GM12878 (cell line): ENCODE measurements at regions not wholly inside any gene's neighbourhood (a gene's known extent, or its start where the extent isn't known, plus 50 kb on each side); places are given as distances from the start of the nearest gene placed in this dataset.

Source experiments
- ATAC-seq: fragments of 200-7000 bp; cut with Tn5 transposase; 3 replicates; pipeline ENCODE4 v1.9.1; 2020; ENCODE audit warnings: mild to moderate bottlenecking, moderate library complexity
- BruUV-seq: library from RNA; stranded (reverse); fragments of 400-500 nt; replicated peaks from 2 replicates; lab custom pipeline; 2021; lab: Mats Ljungman, UMichigan
- CTCF ChIA-PET: fragments of 300-600 bp; sonication (Branson Sonifier 250); formaldehyde crosslinking; extraction: SDS; loops from one replicate; lab custom pipeline; 2021; ENCODE audit warnings: inconsistent platforms; lab: Yijun Ruan, JAX
- POLR2A ChIA-PET: fragments of 350-600 bp; formaldehyde crosslinking; extraction: SDS; loops from one replicate; lab custom pipeline; 2021; ENCODE audit warnings: inconsistent platforms; lab: Charles Lee
- RAD21 ChIA-PET: fragments of 300-600 bp; sonication (Branson Sonifier 250); formaldehyde crosslinking; loops from one replicate; lab custom pipeline; 2023; ENCODE audit warnings: antibody characterized with exemption; ENCODE audit not compliant: unreplicated experiment; lab: Charles Lee
- SMC1A ChIA-PET: fragments of 300-600 bp; sonication (Branson Sonifier 250); formaldehyde crosslinking; loops from one replicate; lab custom pipeline; 2023; ENCODE audit not compliant: unreplicated experiment, uncharacterized antibody; lab: Charles Lee
- DNase-seq: peaks from one replicate; pipeline ENCODE4 v3.0.0-alpha.2; 2011; ENCODE audit warnings: low read depth, low spot score
- FAIRE-seq: peaks from 3 replicates; lab custom pipeline; 2011; peaks lifted over from hg19 to GRCh38; lab: Jason Lieb, UNC
- H2AFZ ChIP-seq: 2 replicates; pipeline ENCODE4 v1.6.0; 2011; ENCODE audit warnings: low read depth, low read length, control low read depth; ENCODE audit not compliant: control insufficient read depth
- H3K27ac ChIP-seq: 2 replicates; pipeline ENCODE4 v1.5.1; 2011; ENCODE audit warnings: control low read depth; ENCODE audit not compliant: control insufficient read depth, insufficient read depth
- H3K27me3 ChIP-seq, 2 experiments: replicated peaks in 1 of 2; 2 replicates each; pipeline versions ENCODE4 v1.6.0 to v1.6.1; 2011; ENCODE audit warnings: low read length in 1 of 2; ENCODE audit not compliant: control insufficient read depth in 2 of 2, insufficient read depth in 2 of 2
- H3K36me3 ChIP-seq, 2 experiments: 2 replicates each; pipeline ENCODE4 v1.5.1; 2011; ENCODE audit warnings: low read length in 1 of 2; ENCODE audit not compliant: control insufficient read depth in 2 of 2, insufficient read depth in 2 of 2
- H3K4me1 ChIP-seq: 2 replicates; pipeline ENCODE4 v1.6.1; 2011; ENCODE audit warnings: mild to moderate bottlenecking, low read length, moderate library complexity, mixed read lengths; ENCODE audit not compliant: control insufficient read depth, insufficient read depth
- H3K4me2 ChIP-seq: 2 replicates; pipeline ENCODE4 v1.6.0; 2011; ENCODE audit warnings: control low read depth; ENCODE audit not compliant: control insufficient read depth, insufficient read depth
- H3K4me3 ChIP-seq: fragments of 200-600 bp; sonication (generic); 2 replicates; pipeline ENCODE4 v1.5.1; 2016
- H3K79me2 ChIP-seq: 2 replicates; pipeline ENCODE4 v1.6.0; 2011; ENCODE audit warnings: low read length; ENCODE audit not compliant: control insufficient read depth, insufficient read depth
- H3K9ac ChIP-seq: 2 replicates; pipeline ENCODE4 v1.8.0; 2011; ENCODE audit warnings: low read length, control low read depth, mixed read lengths; ENCODE audit not compliant: control insufficient read depth, insufficient read depth
- H3K9me3 ChIP-seq: replicated peaks from 3 replicates; pipeline ENCODE4 v1.5.1; 2011; ENCODE audit warnings: mild to moderate bottlenecking, low read length; ENCODE audit not compliant: control insufficient read depth, insufficient read depth
- H4K20me1 ChIP-seq: 2 replicates; pipeline ENCODE4 v1.6.0; 2011; ENCODE audit not compliant: control insufficient read depth, insufficient read depth
- BACH1 ChIP-seq: fragments of 450-650 bp; IDR thresholded peaks from 2 replicates; pipeline ENCODE4 v1.6.1; 2017; ENCODE audit warnings: mild to moderate bottlenecking, borderline replicate concordance
- CBX5 ChIP-seq: sonication (generic); IDR thresholded peaks from 2 replicates; pipeline ENCODE4 v1.6.1; 2016; ENCODE audit warnings: low read depth, moderate library complexity, mild to moderate bottlenecking, inconsistent platforms
- CHD4 ChIP-seq: fragments of 200-600 bp; sonication (generic); IDR thresholded peaks from 2 replicates; pipeline ENCODE4 v1.6.1; 2016; ENCODE audit warnings: mild to moderate bottlenecking
- IKZF1 ChIP-seq: fragments of 450-650 bp; conservative IDR thresholded peaks from 2 replicates; pipeline ENCODE4 v1.6.1; 2017; ENCODE audit warnings: antibody characterized with exemption, mild to moderate bottlenecking
- MEF2A ChIP-seq: IDR thresholded peaks from 2 replicates; pipeline ENCODE4 v1.6.1; 2011; ENCODE audit warnings: low read depth, mild to moderate bottlenecking, low read length, moderate library complexity; ENCODE audit not compliant: insufficient read depth
- NBN ChIP-seq: fragments of 450-650 bp; IDR thresholded peaks from 2 replicates; pipeline ENCODE4 v1.6.1; 2016
- POLR2A ChIP-seq: IDR thresholded peaks from 2 replicates; pipeline ENCODE4 v1.6.1; 2011; ENCODE audit warnings: low read depth, mild to moderate bottlenecking, low read length
- REST ChIP-seq: IDR thresholded peaks from 2 replicates; pipeline ENCODE4 v1.6.1; 2012; ENCODE audit warnings: mild to moderate bottlenecking, low read depth, low read length
- SP1 ChIP-seq: IDR thresholded peaks from one replicate; pipeline ENCODE4 v1.6.1; 2011; ENCODE audit warnings: low read depth, low read length
- SREBF1 ChIP-seq: IDR thresholded peaks from 2 replicates; pipeline ENCODE4 v1.6.1; 2012; ENCODE audit warnings: mild to moderate bottlenecking, low read length
- ZBED1 ChIP-seq: IDR thresholded peaks from 2 replicates; pipeline ENCODE4 v1.6.1; 2016; ENCODE audit warnings: borderline replicate concordance
- ZNF217 ChIP-seq: fragments of 450-650 bp; IDR thresholded peaks from 2 replicates; pipeline ENCODE4 v1.6.1; 2017; ENCODE audit warnings: antibody characterized with exemption, mild to moderate bottlenecking
- ZZZ3 ChIP-seq: IDR thresholded peaks from 2 replicates; pipeline ENCODE4 v1.6.1; 2011; ENCODE audit warnings: low read depth; ENCODE audit not compliant: control insufficient read depth, insufficient read length
- WGBS: methylation state at CpG from one replicate; pipeline ENCODE4 v1.1.6; 2016; ENCODE audit warnings: low lambda C conversion rate; ENCODE audit not compliant: insufficient replicate concordance, insufficient coverage; ENCODE audit errors: missing lambda C conversion rate; 5-methylcytosine and 5-hydroxymethylcytosine counted together
- in situ Hi-C: fragments of 300-500 bp; cut with MboI; formaldehyde crosslinking; loops from 9 replicates; pipeline ENCODE4 v1.14.3; 2018; ENCODE audit warnings: mixed read lengths
- intact Hi-C: fragments of 100-400 bp; cut with micrococcal nuclease; formaldehyde crosslinking; loops from one replicate; pipeline ENCODE4 v1.14.2; 2022; ENCODE audit not compliant: unreplicated experiment
- TF ChIP-seq, protein P1 (sequence below): IDR thresholded peaks from 2 replicates; pipeline ENCODE4 v1.6.1; 2011; ENCODE audit warnings: low read depth, low read length, improper control_type of control experiment, borderline replicate concordance
- TF ChIP-seq, protein P2 (sequence below): IDR thresholded peaks from 2 replicates; pipeline ENCODE4 v1.6.1; 2011; ENCODE audit warnings: low read depth, mild to moderate bottlenecking, low read length, moderate library complexity, borderline replicate concordance; ENCODE audit errors: extremely low read depth

DNA sequence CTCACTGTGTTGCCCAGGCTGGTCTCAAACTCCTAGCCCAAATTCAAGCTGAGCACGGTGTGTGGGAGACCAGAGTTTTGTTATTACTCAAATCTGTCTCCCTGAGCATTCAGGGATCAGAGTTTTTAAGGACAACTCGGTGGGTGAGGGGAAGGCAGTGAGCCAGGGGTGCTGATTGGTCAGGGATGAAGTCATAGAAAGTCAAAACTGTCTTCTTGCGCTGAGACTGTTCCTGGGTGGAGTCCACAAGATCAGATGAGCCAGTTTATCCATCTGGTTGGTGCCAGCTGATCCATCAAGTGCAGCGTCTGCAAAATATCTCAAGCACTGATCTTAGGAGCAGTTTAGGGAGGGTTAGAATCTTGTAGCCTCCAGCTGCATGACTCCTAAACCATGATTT lies 346.3 kb downstream of the TMEM114 start:
- in situ Hi-C loops = no loop called here
- FAIRE-seq (no peak), ATAC-seq (no peak), DNase-seq (no peak)
- ChIA-PET RAD21 (no interaction called here), POLR2A (no interaction called here), SMC1A (no interaction called here), CTCF (no interaction called here)
- H3K27ac ChIP-seq = no peak overlapping the region
- TF ChIP-seq SP1 (no peak), NBN (no peak), ZBED1 (no peak), BACH1 (no peak), POLR2A (no peak), IKZF1 (no peak), REST (no peak), ZZZ3 (no peak), MEF2A (no peak), CBX5 (no peak), SREBF1 (no peak), ZNF217 (no peak), CHD4 (no peak)
- TF ChIP-seq, protein P1, sequence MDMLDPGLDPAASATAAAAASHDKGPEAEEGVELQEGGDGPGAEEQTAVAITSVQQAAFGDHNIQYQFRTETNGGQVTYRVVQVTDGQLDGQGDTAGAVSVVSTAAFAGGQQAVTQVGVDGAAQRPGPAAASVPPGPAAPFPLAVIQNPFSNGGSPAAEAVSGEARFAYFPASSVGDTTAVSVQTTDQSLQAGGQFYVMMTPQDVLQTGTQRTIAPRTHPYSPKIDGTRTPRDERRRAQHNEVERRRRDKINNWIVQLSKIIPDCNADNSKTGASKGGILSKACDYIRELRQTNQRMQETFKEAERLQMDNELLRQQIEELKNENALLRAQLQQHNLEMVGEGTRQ = no peak
- TF ChIP-seq, protein P2, sequence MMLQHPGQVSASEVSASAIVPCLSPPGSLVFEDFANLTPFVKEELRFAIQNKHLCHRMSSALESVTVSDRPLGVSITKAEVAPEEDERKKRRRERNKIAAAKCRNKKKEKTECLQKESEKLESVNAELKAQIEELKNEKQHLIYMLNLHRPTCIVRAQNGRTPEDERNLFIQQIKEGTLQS = no peak
- H3K4me3 ChIP-seq = no peak overlapping the region
- WGBS = 24% methylated on average over 4 of the region's 4 CpGs
- H3K4me1 ChIP-seq = no peaks in the 10 kb centered on the region
- no peak overlapping the region for H2AFZ ChIP-seq
- no peaks in the 10 kb centered on the region for H3K79me2 ChIP-seq
- H3K9ac ChIP-seq = no peak overlapping the region
- no TSS peak for BruUV-seq
- no peaks in the 10 kb centered on the region for H4K20me1 ChIP-seq
- no peaks in the 10 kb centered on the region for H3K36me3 ChIP-seq
- H3K4me2 ChIP-seq = no peak overlapping the region
- intact Hi-C loops = no loop called here
- no peaks in the 10 kb centered on the region for H3K27me3 ChIP-seq
- no peaks in the 10 kb centered on the region; the same call in 2 of the 3 replicates for H3K9me3 ChIP-seq
